Tibial nerve (tissue), 4 donors: ENCODE measurements at regions not wholly inside any gene's neighbourhood (a gene's known extent, or its start where the extent isn't known, plus 50 kb on each side); places are given as distances from the start of the nearest gene placed in this dataset.

ENCODE experiments used
- DNase-seq, 2 donors: peaks; one replicate each; pipeline ENCODE4 v3.0.0-alpha.2; 2019; ENCODE audit warnings: low spot score in 2 of 2
- H3K27ac ChIP-seq, 4 donors: fragments of 200-600 bp; sonication (generic) in 3 of 4; one replicate each; pipeline ENCODE4 v1.5.1; 2017 to 2019; ENCODE audit warnings: mild to moderate bottlenecking in 1 of 4
- H3K27me3 ChIP-seq, 2 donors: fragments of 200-600 bp; sonication (generic) in 1 of 2; one replicate each; pipeline versions ENCODE4 v1.5.1 to v1.6.0; 2017 to 2019
- H3K36me3 ChIP-seq, 3 donors: fragments of 200-600 bp; sonication (generic); one replicate each; pipeline ENCODE4 v1.5.1; 2018 to 2019
- H3K4me1 ChIP-seq, 4 donors: fragments of 200-600 bp; sonication (generic) in 3 of 4; one replicate each; pipeline ENCODE4 v1.5.1; 2017 to 2019
- H3K4me3 ChIP-seq, 4 donors: fragments of 200-600 bp; sonication (generic) in 3 of 4; one replicate each; pipeline ENCODE4 v1.5.1; 2017 to 2019; ENCODE audit warnings: mild to moderate bottlenecking in 1 of 4, moderate library complexity in 1 of 4
- H3K9me3 ChIP-seq, 4 donors: fragments of 200-600 bp; sonication (generic) in 3 of 4; one replicate each; pipeline ENCODE4 v1.5.1; 2017 to 2019
- EP300 ChIP-seq, 2 donors: sonication (generic); formaldehyde crosslinking; IDR thresholded peaks; one replicate each; pipeline ENCODE4 v1.6.1; 2017; ENCODE audit warnings: antibody characterized with exemption in 2 of 2, mild to moderate bottlenecking in 1 of 2
- POLR2A ChIP-seq, 2 donors: fragments of 450-650 bp; IDR thresholded peaks; one replicate each; pipeline ENCODE4 v1.6.1; 2017; ENCODE audit warnings: antibody characterized with exemption in 2 of 2, mild to moderate bottlenecking in 2 of 2, moderate library complexity in 2 of 2
- WGBS, 2 donors: methylation state at CpG; one replicate each; pipeline ENCODE4 v1.1.5; 2018; 5-methylcytosine and 5-hydroxymethylcytosine counted together
- TF ChIP-seq, protein P1 (sequence below), 5 experiments: fragments of 200-600 bp in 3 of 5; fragments of 450-650 bp in 2 of 5; sonication (generic) in 3 of 5; IDR thresholded peaks; one replicate each; pipeline ENCODE4 v1.5.1; 2016 to 2019; ENCODE audit warnings: antibody characterized with exemption in 5 of 5, mild to moderate bottlenecking in 3 of 5, moderate library complexity in 2 of 5

DNA sequence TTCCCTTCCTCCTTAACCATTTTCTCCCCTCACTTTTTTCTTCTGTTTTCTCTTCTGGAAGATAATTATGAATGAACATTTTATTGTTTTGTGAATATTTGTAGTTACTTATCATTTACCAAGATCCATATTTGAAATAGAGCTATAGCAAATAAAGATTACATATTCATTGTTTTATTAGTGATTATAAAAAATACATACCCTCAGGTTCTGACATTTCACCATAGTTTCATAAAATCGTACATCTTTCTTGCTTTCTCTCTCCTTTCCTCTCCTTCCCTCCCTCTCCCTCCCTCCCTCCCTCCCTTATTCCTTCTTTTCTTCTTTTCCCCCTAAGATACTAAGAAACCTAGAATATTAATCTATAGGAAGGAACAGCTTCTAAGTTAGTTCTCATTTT lies 410.9 kb upstream of the GOLIM4 start:
- H3K36me3 ChIP-seq, result no peaks in the 10 kb centered on the region
- DNase-seq, result no peak

DNA sequence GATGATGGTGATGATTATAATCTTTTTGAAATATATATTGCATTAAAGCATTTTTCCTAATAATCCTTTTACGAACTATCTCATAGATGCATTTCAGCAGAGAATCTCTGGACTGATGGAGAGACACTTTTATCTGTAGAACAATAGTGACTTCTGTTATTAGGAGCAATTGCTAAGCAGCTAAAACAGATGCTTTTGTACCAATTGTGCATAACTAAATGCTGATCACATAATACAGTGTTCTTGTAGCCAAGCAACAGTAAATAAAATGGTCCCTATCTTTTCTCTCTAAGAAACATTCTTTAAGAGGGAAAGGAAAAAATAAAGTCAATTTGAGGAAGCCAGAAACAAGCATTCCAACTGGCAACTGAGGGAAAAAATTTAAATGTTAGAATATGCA lies 405.8 kb upstream of the GOLIM4 start:
- TF ChIP-seq EP300 (IDR thresholded peaks at IDR 0.05) (no peak), POLR2A (IDR thresholded peaks at IDR 0.05) (no peak)
- TF ChIP-seq, protein P1, sequence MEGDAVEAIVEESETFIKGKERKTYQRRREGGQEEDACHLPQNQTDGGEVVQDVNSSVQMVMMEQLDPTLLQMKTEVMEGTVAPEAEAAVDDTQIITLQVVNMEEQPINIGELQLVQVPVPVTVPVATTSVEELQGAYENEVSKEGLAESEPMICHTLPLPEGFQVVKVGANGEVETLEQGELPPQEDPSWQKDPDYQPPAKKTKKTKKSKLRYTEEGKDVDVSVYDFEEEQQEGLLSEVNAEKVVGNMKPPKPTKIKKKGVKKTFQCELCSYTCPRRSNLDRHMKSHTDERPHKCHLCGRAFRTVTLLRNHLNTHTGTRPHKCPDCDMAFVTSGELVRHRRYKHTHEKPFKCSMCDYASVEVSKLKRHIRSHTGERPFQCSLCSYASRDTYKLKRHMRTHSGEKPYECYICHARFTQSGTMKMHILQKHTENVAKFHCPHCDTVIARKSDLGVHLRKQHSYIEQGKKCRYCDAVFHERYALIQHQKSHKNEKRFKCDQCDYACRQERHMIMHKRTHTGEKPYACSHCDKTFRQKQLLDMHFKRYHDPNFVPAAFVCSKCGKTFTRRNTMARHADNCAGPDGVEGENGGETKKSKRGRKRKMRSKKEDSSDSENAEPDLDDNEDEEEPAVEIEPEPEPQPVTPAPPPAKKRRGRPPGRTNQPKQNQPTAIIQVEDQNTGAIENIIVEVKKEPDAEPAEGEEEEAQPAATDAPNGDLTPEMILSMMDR (IDR thresholded peaks at IDR 0.05), result no peak
- Histone ChIP-seq H3K36me3 (no peaks in the 10 kb centered on the region), H3K27me3 (no peaks in the 10 kb centered on the region), H3K9me3 (no peaks in the 10 kb centered on the region), H3K4me1 (no peaks in the 10 kb centered on the region), H3K27ac (no peak overlapping the region), H3K4me3 (no peak overlapping the region)
- 65 to 66% methylated on average over 1 of the region's 1 CpG for WGBS, 2 donors
- DNase-seq, result no peak

More for the DNA sequence above, 410.9 kb upstream of the GOLIM4 start:
- no peak overlapping the region for H3K27ac ChIP-seq
- TF ChIP-seq, protein P1 (IDR thresholded peaks at IDR 0.05), result no peak
- TF ChIP-seq EP300 (IDR thresholded peaks at IDR 0.05) (no peak), POLR2A (IDR thresholded peaks at IDR 0.05) (no peak)
- H3K4me1 ChIP-seq, result no peaks in the 10 kb centered on the region
- H3K27me3 ChIP-seq, result no peaks in the 10 kb centered on the region
- WGBS, 2 donors, result 59 to 77% methylated on average over 1 of the region's 1 CpG
- H3K9me3 ChIP-seq, result no peaks in the 10 kb centered on the region
- no peak overlapping the region for H3K4me3 ChIP-seq

DNA sequence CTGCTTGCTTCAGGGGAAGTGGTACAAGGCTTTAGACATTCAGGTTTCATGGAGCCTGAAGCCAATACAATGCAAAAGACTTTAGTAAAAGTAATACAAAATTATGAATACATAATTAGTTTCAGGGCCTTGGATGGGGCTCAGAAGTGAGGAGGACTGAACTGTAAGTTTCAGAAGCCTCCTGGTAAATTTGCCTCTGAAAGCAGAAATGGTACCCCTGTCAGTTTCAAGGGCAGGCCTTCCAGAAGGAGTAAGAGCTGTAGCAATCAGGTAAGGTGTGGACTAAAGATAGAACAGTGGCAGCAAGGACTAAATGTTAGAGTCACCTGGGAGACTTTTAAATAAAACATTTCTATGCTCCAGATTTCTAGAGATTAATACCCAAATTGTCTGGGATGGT lies 402.5 kb upstream of the GOLIM4 start:
- TF ChIP-seq, protein P1 (IDR thresholded peaks at IDR 0.05), result no peak
- TF ChIP-seq EP300 (IDR thresholded peaks at IDR 0.05), result no peak
- TF ChIP-seq POLR2A (IDR thresholded peaks at IDR 0.05), result no peak
- no peak for DNase-seq
- H3K4me3 ChIP-seq, result no peak overlapping the region

DNA sequence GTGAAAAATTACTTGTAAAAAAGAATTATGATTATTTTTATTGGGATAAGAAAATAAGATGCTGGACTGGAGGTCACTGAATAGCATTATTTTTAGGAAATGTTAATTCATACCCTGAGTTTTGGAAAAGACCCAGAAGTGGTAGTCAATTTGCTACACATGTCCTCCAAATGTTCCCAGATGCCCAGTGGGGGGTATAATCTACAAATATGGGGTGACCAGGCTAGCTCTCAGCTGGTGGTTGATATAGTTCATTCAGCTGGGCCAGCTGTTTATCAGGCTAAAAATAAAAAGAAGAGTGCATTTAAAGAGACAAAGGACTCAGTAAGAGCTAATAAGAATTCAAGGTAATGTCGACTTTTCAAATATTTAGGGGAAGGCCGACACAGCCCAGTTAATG lies 402.0 kb upstream of the GOLIM4 start:
- 81 to 87% methylated on average over 2 of the region's 2 CpGs for WGBS, 2 donors
- no peak for DNase-seq
- Histone ChIP-seq H3K36me3 (no peaks in the 10 kb centered on the region), H3K9me3 (no peaks in the 10 kb centered on the region), H3K27ac (no peak overlapping the region), H3K4me3 (no peak overlapping the region), H3K27me3 (no peaks in the 10 kb centered on the region), H3K4me1 (no peaks in the 10 kb centered on the region)
- TF ChIP-seq, protein P1 (IDR thresholded peaks at IDR 0.05), result no peak
- TF ChIP-seq POLR2A (IDR thresholded peaks at IDR 0.05), result no peak
- TF ChIP-seq EP300 (IDR thresholded peaks at IDR 0.05), result no peak

More for the DNA sequence above, 402.5 kb upstream of the GOLIM4 start:
- no peaks in the 10 kb centered on the region for H3K36me3 ChIP-seq
- H3K9me3 ChIP-seq, result no peaks in the 10 kb centered on the region
- H3K4me1 ChIP-seq, result no peaks in the 10 kb centered on the region
- H3K27me3 ChIP-seq, result no peaks in the 10 kb centered on the region
- no peak overlapping the region for H3K27ac ChIP-seq

DNA sequence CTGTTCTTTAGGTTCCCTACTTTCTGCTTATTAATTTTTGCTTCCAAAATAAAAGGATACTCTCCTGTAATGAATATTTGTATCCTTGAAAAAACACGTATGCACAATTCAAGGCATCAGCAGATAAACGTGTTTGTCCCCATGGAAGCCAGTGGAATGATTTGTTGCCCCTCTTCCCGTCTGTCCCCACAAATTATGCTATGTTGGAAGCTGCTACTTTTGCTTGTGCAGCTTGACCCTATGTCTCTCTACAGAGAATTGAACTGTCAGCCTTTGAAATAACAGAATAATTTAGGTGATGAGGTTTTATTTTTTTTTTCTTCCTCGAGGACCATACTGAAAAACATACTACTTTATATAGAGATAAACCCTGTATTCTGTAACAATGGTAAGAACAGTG lies 401.5 kb upstream of the GOLIM4 start:
- Histone ChIP-seq H3K4me1 (no peaks in the 10 kb centered on the region), H3K36me3 (no peaks in the 10 kb centered on the region), H3K9me3 (no peaks in the 10 kb centered on the region), H3K27ac (no peak overlapping the region), H3K27me3 (no peaks in the 10 kb centered on the region), H3K4me3 (no peak overlapping the region)
- no peak for TF ChIP-seq POLR2A (IDR thresholded peaks at IDR 0.05)
- TF ChIP-seq EP300 (IDR thresholded peaks at IDR 0.05), result no peak
- TF ChIP-seq, protein P1 (IDR thresholded peaks at IDR 0.05), result no peak
- no peak for DNase-seq
- WGBS, 2 donors, result 33 to 40% methylated on average over 4 of the region's 4 CpGs
